A673 (cell line): ENCODE measurements at regions not wholly inside any gene's neighbourhood (a gene's known extent, or its start where the extent isn't known, plus 50 kb on each side); places are given as distances from the start of the nearest gene placed in this dataset.

Experiments used
- BruUV-seq: library from RNA; stranded (reverse); fragments of 400-500 nt; replicated peaks from 2 replicates; lab custom pipeline; 2021; lab: Mats Ljungman, UMichigan
- CTCF ChIA-PET: fragments of 300-600 bp; sonication (Branson Sonifier 250); formaldehyde crosslinking; loops from one replicate; lab custom pipeline; 2022; ENCODE audit warnings: antibody characterized with exemption; lab: Charles Lee
- POLR2A ChIA-PET: fragments of 300-600 bp; sonication (Branson Sonifier 250); formaldehyde crosslinking; loops from one replicate; lab custom pipeline; 2022; ENCODE audit warnings: antibody characterized with exemption; ENCODE audit not compliant: low non-redundant PET; lab: Charles Lee
- DNase-seq: peaks from one replicate; pipeline ENCODE4 v3.0.0-alpha.2; 2015; ENCODE audit warnings: low spot score
- H3K27ac ChIP-seq: fragments of 200-600 bp; sonication (generic); 2 replicates; pipeline ENCODE4 v1.5.1; 2016; ENCODE audit warnings: mixed run types, low read depth, mild to moderate bottlenecking, mixed read lengths, antibody characterized with exemption, low read length; ENCODE audit not compliant: poor library complexity, severe bottlenecking
- H3K27me3 ChIP-seq: fragments of 200-600 bp; sonication (generic); replicated peaks from 2 replicates; pipeline ENCODE4 v1.6.1; 2017; ENCODE audit warnings: mixed run types, low read depth, mild to moderate bottlenecking, mixed read lengths, antibody characterized with exemption, low read length; ENCODE audit not compliant: insufficient read depth, poor library complexity
- H3K36me3 ChIP-seq: fragments of 200-600 bp; sonication (generic); 2 replicates; pipeline ENCODE4 v1.6.1; 2016; ENCODE audit warnings: mixed run types, mild to moderate bottlenecking, mixed read lengths, antibody characterized with exemption, low read length; ENCODE audit not compliant: insufficient read depth, poor library complexity, severe bottlenecking
- H3K4me1 ChIP-seq: fragments of 200-600 bp; sonication (generic); 2 replicates; pipeline ENCODE4 v1.6.1; 2017; ENCODE audit warnings: mixed run types, mild to moderate bottlenecking, mixed read lengths, antibody characterized with exemption, low read length; ENCODE audit not compliant: insufficient read depth, poor library complexity, severe bottlenecking
- H3K4me3 ChIP-seq: fragments of 200-600 bp; sonication (generic); 2 replicates; pipeline ENCODE4 v1.5.1; 2016; ENCODE audit warnings: low read depth, mixed run types, mild to moderate bottlenecking, mixed read lengths, low read length; ENCODE audit not compliant: poor library complexity, severe bottlenecking
- H3K9me3 ChIP-seq: fragments of 200-600 bp; sonication (generic); 2 replicates; pipeline ENCODE4 v1.6.1; 2016; ENCODE audit warnings: mixed run types, low read depth, mild to moderate bottlenecking, mixed read lengths, antibody characterized with exemption, low read length; ENCODE audit not compliant: poor library complexity, severe bottlenecking
- CTCF ChIP-seq: fragments of 300-800, 200-600 bp; sonication (generic); conservative IDR thresholded peaks from 2 replicates; pipeline ENCODE4 v1.5.1; 2017; ENCODE audit warnings: low read depth, mild to moderate bottlenecking, antibody characterized with exemption, low read length, moderate library complexity, mixed read lengths
- EZH2 ChIP-seq: fragments of 200-600 bp; sonication (generic); IDR thresholded peaks from 2 replicates; pipeline ENCODE4 v1.6.1; 2017; ENCODE audit warnings: borderline replicate concordance, low read depth, mild to moderate bottlenecking, mixed read lengths, antibody characterized with exemption, low read length; ENCODE audit not compliant: poor library complexity, severe bottlenecking
- intact Hi-C: fragments of 100-400 bp; cut with micrococcal nuclease; formaldehyde crosslinking; loops from one replicate; pipeline ENCODE4 v1.10.0; 2022; ENCODE audit not compliant: unreplicated experiment

- TF ChIP-seq CTCF (no peak), EZH2 (no peak)
- Histone ChIP-seq H3K36me3 (no peaks in the 10 kb centered on the region), H3K4me3 (no peak overlapping the region), H3K27me3 (no peaks in the 10 kb centered on the region), H3K9me3 (no peaks in the 10 kb centered on the region), H3K4me1 (no peaks in the 10 kb centered on the region), H3K27ac (no peak overlapping the region)
- POLR2A ChIA-PET = no interaction called here
- intact Hi-C loops = no loop called here
- no TSS peak for BruUV-seq
- DNase-seq = no peak
- CTCF ChIA-PET = no interaction called here
Observed at GRCh38 chr2:138830547-138830946, 50.4 kb upstream of the NXPH2 start.
